Dendritic cell treated with granulocyte-macrophage colony-stimulating factor and Interleukin-4, amounts not matched to agents 40 ng/mL and 50 ng/mL, for 4 days (primary cell): ENCODE measurements at regions not wholly inside any gene's neighbourhood (a gene's known extent, or its start where the extent isn't known, plus 50 kb on each side); places are given as distances from the start of the nearest gene placed in this dataset.
"Not testable (repeated sequence)": the region's sequence is repeated elsewhere in the genome, so short reads cannot be mapped to it uniquely, and the experiment has no call there.

Source experiments
- H3K27ac Mint-ChIP-seq: one replicate; pipeline ENCODE4 v1.8.0; 2022; ENCODE audit warnings: mild to moderate bottlenecking, mixed read lengths
- H3K27me3 Mint-ChIP-seq: one replicate; pipeline ENCODE4 v1.8.0; 2022; ENCODE audit warnings: mild to moderate bottlenecking, mixed read lengths
- H3K36me3 Mint-ChIP-seq: one replicate; pipeline ENCODE4 v1.8.0; 2022; ENCODE audit warnings: low read depth, mixed read lengths
- H3K4me1 Mint-ChIP-seq: one replicate; pipeline ENCODE4 v1.8.0; 2022; ENCODE audit warnings: low read depth, mixed read lengths
- H3K4me3 Mint-ChIP-seq: one replicate; pipeline ENCODE4 v1.8.0; 2022; ENCODE audit warnings: mild to moderate bottlenecking, moderate library complexity, mixed read lengths
- H3K9me3 Mint-ChIP-seq: one replicate; pipeline ENCODE4 v1.8.0; 2022; ENCODE audit warnings: mixed read lengths
- intact Hi-C: fragments of 100-400 bp; cut with micrococcal nuclease; formaldehyde crosslinking; loops from one replicate; pipeline ENCODE4 v1.15.0; 2022

DNA sequence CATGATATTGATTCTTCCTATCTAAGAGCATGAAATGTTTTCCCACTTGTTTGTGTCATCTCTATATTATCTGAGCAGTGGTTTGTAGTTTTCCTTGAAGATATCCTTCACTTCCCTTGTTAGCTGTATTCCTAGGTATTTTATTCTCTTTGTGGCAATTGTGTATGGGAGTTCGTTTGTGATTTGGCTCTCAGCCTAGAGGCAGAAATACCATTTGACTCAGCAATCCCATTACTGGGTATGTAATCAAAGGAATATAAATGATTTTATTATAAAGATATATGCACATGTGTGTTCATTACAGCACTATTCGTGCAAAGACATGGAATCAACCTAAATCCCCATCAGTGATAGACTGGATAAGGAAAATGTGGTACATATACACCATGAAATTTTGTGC, 172.7 kb upstream of the IL15 start:
- no peaks in the 10 kb centered on the region for H3K27me3 Mint-ChIP-seq
- H3K4me3 Mint-ChIP-seq, result no peak overlapping the region
- no peaks in the 10 kb centered on the region for H3K36me3 Mint-ChIP-seq
- peaks cover 3% of the 10 kb centered on the region for H3K4me1 Mint-ChIP-seq
- intact Hi-C loops, result no loop called here
- H3K9me3 Mint-ChIP-seq, result no peaks in the 10 kb centered on the region
- no peak overlapping the region for H3K27ac Mint-ChIP-seq

- H3K4me1 Mint-ChIP-seq, result no peaks in the 10 kb centered on the region
- no peak overlapping the region for H3K4me3 Mint-ChIP-seq
- H3K27ac Mint-ChIP-seq, result no peak overlapping the region
- no peaks in the 10 kb centered on the region for H3K9me3 Mint-ChIP-seq
- intact Hi-C loops, result no loop called here
- no peaks in the 10 kb centered on the region for H3K36me3 Mint-ChIP-seq
- H3K27me3 Mint-ChIP-seq, result no peaks in the 10 kb centered on the region
Measured at GRCh38 chr4:141464366-141464765, 172.0 kb upstream of the IL15 start.

GRCh38 chr4:141465171-141465570, 171.2 kb upstream of the IL15 start:
- no peak overlapping the region for H3K4me3 Mint-ChIP-seq
- no peaks in the 10 kb centered on the region for H3K9me3 Mint-ChIP-seq
- intact Hi-C loops, result no loop called here

GRCh38 chr4:141467225-141467624, 169.2 kb upstream of the IL15 start:
- no peaks in the 10 kb centered on the region for H3K27me3 Mint-ChIP-seq
- H3K27ac Mint-ChIP-seq, result no peak overlapping the region
- H3K36me3 Mint-ChIP-seq, result no peaks in the 10 kb centered on the region
- H3K9me3 Mint-ChIP-seq, result no peaks in the 10 kb centered on the region
- no peaks in the 10 kb centered on the region for H3K4me1 Mint-ChIP-seq
- H3K4me3 Mint-ChIP-seq, result no peak overlapping the region
- intact Hi-C loops, result no loop called here

More at GRCh38 chr4:141465171-141465570, 171.2 kb upstream of the IL15 start:
- no peaks in the 10 kb centered on the region for H3K4me1 Mint-ChIP-seq
- no peaks in the 10 kb centered on the region for H3K36me3 Mint-ChIP-seq
- H3K27ac Mint-ChIP-seq, result no peak overlapping the region
- no peaks in the 10 kb centered on the region for H3K27me3 Mint-ChIP-seq

DNA sequence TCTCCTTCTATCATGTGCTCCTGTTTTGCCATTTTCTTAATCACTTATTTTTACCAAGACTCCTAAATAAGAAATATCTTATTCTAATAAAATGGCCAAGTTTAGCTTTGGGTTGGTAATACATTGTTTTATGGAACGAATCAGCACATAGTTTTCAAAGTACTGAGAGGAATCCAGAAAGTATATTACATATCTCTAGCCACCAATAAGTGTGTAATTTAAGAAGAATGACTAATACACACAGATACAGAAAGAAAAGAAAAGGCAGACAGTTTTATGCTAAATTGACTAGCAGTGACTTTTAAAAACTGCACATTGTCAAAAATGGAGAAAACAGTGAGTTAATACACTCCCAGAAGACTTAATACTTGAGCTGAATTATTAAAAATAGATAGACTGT, 167.0 kb upstream of the IL15 start:
- intact Hi-C loops, result no loop called here
- Mint-ChIP-seq H3K4me3 (no peak overlapping the region), H3K27ac (no peak overlapping the region), H3K36me3 (no peaks in the 10 kb centered on the region), H3K27me3 (no peaks in the 10 kb centered on the region), H3K4me1 (no peaks in the 10 kb centered on the region), H3K9me3 (no peaks in the 10 kb centered on the region)

- Mint-ChIP-seq H3K4me3 (no peak overlapping the region), H3K9me3 (no peaks in the 10 kb centered on the region), H3K27ac (no peak overlapping the region), H3K27me3 (no peaks in the 10 kb centered on the region), H3K4me1 (no peaks in the 10 kb centered on the region), H3K36me3 (no peaks in the 10 kb centered on the region)
- intact Hi-C loops, result no loop called here
Measured at GRCh38 chr4:141473026-141473540, 163.3 kb upstream of the IL15 start.

DNA sequence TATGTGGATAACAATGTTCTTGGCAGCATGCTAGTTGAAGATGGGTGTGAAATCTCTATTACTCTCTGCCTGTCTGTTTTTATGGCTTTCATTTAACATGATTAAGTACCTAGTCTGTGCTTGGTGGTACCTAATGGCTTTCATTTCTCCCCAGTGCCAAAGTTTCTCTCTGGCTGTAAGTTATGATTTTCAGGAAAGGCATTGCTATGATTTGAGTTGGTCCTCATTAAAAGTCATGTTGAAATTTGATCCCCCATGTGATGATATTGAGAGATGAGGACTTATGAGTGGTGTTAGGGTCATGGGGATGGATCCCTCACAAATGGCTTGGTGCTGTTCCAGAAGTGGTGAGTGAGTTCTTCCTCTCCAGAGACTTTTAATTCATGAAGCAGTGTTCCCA, 162.4 kb upstream of the IL15 start:
- Mint-ChIP-seq H3K27ac (no peak overlapping the region), H3K4me1 (no peaks in the 10 kb centered on the region), H3K27me3 (no peaks in the 10 kb centered on the region), H3K9me3 (no peaks in the 10 kb centered on the region), H3K4me3 (no peak overlapping the region), H3K36me3 (no peaks in the 10 kb centered on the region)
- intact Hi-C loops, result no loop called here

- H3K27me3 Mint-ChIP-seq, result no peaks in the 10 kb centered on the region
- H3K4me1 Mint-ChIP-seq, result no peaks in the 10 kb centered on the region
- H3K27ac Mint-ChIP-seq, result no peak overlapping the region
- H3K9me3 Mint-ChIP-seq, result peaks cover 32% of the 10 kb centered on the region
- H3K4me3 Mint-ChIP-seq, result no peak overlapping the region
- intact Hi-C loops, result no loop called here
- no peaks in the 10 kb centered on the region for H3K36me3 Mint-ChIP-seq
Measured at GRCh38 chr4:141480950-141481349, 155.4 kb upstream of the IL15 start.

GRCh38 chr4:141484298-141484697, 152.1 kb upstream of the IL15 start:
- intact Hi-C loops, H3K4me3 Mint-ChIP-seq, H3K27me3 Mint-ChIP-seq, H3K36me3 Mint-ChIP-seq, H3K4me1 Mint-ChIP-seq, H3K27ac Mint-ChIP-seq: not testable (repeated sequence)
- H3K9me3 Mint-ChIP-seq, result peaks cover 44% of the 10 kb centered on the region

DNA sequence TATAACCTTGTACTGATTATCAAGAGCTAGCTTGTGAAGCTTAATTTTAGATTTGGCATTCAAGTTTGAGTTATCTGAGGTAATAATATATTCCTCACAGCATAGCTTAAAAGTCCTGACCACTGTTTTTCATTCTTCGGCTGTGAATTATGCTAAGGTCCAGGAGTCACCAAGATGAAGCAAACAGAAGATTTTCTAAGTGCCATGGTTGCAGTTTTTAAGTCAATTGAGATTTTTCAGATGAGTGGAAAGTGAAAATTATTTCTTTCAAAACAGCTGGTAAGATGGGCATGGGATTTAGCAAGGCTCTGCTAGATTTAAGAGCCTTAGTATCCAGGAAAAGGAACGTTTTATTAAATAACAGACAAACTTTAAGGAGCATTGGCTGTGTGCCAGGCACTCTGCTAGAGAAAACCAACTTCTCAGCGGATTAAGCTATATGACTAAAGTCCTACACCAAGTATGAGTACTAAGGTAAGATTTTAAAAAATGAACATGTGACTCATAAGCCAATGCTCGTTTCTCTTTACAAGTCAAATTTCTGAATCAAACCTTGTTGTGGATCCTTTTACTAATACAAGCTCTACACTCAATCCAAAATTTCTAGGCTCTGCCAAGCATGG, 149.9 kb upstream of the IL15 start:
- Mint-ChIP-seq H3K27me3 (no peaks in the 10 kb centered on the region), H3K9me3 (peaks cover 22% of the 10 kb centered on the region), H3K4me1 (no peaks in the 10 kb centered on the region), H3K27ac (no peak overlapping the region), H3K4me3 (no peak overlapping the region), H3K36me3 (no peaks in the 10 kb centered on the region)
- intact Hi-C loops, result no loop called here

- no peaks in the 10 kb centered on the region for H3K36me3 Mint-ChIP-seq
- no peak overlapping the region for H3K27ac Mint-ChIP-seq
- no peaks in the 10 kb centered on the region for H3K9me3 Mint-ChIP-seq
- intact Hi-C loops, result no loop called here
- no peaks in the 10 kb centered on the region for H3K4me1 Mint-ChIP-seq
- no peak overlapping the region for H3K4me3 Mint-ChIP-seq
- peaks cover 2% of the 10 kb centered on the region for H3K27me3 Mint-ChIP-seq
Measured at GRCh38 chr4:141497627-141498026, 138.8 kb upstream of the IL15 start.

- Mint-ChIP-seq H3K27me3 (no peaks in the 10 kb centered on the region), H3K36me3 (no peaks in the 10 kb centered on the region), H3K4me1 (no peaks in the 10 kb centered on the region), H3K9me3 (no peaks in the 10 kb centered on the region), H3K27ac (no peak overlapping the region), H3K4me3 (no peak overlapping the region)
- intact Hi-C loops, result no loop called here
Measured at GRCh38 chr4:141499261-141499853, 137.0 kb upstream of the IL15 start.

GRCh38 chr4:141501395-141501794, 135.0 kb upstream of the IL15 start:
- no peaks in the 10 kb centered on the region for H3K27me3 Mint-ChIP-seq
- H3K27ac Mint-ChIP-seq, result no peak overlapping the region
- no peaks in the 10 kb centered on the region for H3K4me1 Mint-ChIP-seq
- peaks cover 2% of the 10 kb centered on the region for H3K9me3 Mint-ChIP-seq
- H3K4me3 Mint-ChIP-seq, result no peak overlapping the region
- H3K36me3 Mint-ChIP-seq, result no peaks in the 10 kb centered on the region
- intact Hi-C loops, result no loop called here

DNA sequence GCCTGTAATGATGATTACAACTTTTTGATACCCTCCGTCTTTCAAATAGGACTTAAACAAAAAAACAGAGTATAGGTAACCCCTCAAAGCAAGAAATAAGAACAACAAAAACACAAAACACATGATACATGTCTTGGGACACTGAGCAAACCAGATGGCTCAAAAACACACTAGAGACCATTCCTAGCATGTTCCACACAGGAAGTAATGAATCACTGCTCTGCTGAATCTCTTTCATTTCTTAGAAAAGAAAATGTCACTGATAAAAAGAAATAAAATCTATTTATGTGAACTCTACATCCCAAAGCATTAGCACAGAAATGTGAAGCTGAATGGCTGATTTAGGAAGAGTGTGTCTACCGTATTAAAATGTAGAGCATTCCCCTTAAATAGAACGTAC, 134.5 kb upstream of the IL15 start:
- H3K27ac Mint-ChIP-seq, result no peak overlapping the region
- no peaks in the 10 kb centered on the region for H3K36me3 Mint-ChIP-seq
- no peaks in the 10 kb centered on the region for H3K4me1 Mint-ChIP-seq
- H3K27me3 Mint-ChIP-seq, result no peaks in the 10 kb centered on the region
- peaks cover 7% of the 10 kb centered on the region for H3K9me3 Mint-ChIP-seq
- intact Hi-C loops, result no loop called here
- no peak overlapping the region for H3K4me3 Mint-ChIP-seq

DNA sequence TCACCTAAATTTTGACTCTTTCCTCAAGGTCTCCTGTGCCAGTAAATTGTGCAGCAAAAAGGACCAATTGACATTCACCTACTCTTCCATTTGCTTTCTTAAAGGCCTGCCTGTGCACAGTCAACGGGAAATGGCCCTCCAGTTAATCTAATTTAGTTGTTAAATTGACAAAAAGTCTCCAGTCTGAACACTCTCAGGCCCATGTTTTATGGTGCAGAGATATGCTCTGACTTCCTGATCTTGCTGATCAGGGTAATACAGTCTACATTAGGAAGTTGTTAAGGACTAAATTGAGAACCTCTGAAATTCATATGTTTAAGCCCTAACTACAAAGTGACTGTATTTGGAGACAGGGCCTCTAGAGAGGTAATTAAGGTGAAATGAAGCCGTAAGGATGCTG, 133.6 kb upstream of the IL15 start:
- intact Hi-C loops, result no loop called here
- Mint-ChIP-seq H3K36me3 (no peaks in the 10 kb centered on the region), H3K27ac (no peak overlapping the region), H3K4me1 (no peaks in the 10 kb centered on the region), H3K4me3 (no peak overlapping the region), H3K9me3 (peaks cover 11% of the 10 kb centered on the region), H3K27me3 (no peaks in the 10 kb centered on the region)
